ENCODE measurements at regions not wholly inside any gene's neighbourhood (a gene's known extent, or its start where the extent isn't known, plus 50 kb on each side); places are given as distances from the start of the nearest gene placed in this dataset.

DNA sequence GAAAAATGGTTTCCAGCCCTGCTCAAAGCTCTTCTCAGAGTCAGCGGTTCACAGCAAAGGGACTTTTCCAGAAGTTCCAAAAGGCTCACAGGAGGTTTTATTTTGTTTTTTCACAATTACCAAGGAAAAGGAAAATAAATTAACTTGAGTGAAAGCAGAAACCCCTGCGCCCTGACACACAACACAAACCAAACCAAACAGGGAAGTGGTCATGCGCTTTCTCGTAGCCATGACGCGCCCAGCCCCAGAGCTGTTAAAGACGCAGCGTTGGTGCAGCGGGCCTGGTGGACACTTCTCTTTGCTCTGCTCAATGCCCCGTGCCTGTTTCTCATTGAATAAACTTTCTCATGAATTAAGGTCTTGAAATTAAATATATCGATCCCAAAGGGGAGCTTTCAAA, 134.4 kb upstream of the LYZL2 start:
- no peaks in the 10 kb centered on the region for H3K36me3 ChIP-seq (ENCODE audit: control insufficient read depth, insufficient read depth, low read length)
- no peaks in the 10 kb centered on the region for H3K27me3 ChIP-seq (ENCODE audit: control insufficient read depth, insufficient read depth, low read length)
- no peak overlapping the region for H3K9ac ChIP-seq (ENCODE audit: low read length)
- H3K9me3 ChIP-seq (ENCODE audit: control insufficient read depth, insufficient read depth, low read depth, low read length) = peaks cover 11% of the 10 kb centered on the region
- H3K27ac ChIP-seq (ENCODE audit: low read depth, low read length) = no peak overlapping the region
- no peak overlapping the region for H3K4me3 ChIP-seq (ENCODE audit: low read depth, low read length)
- H3K4me1 ChIP-seq (ENCODE audit: control insufficient read depth, insufficient read depth, low read length) = no peaks in the 10 kb centered on the region

DNA sequence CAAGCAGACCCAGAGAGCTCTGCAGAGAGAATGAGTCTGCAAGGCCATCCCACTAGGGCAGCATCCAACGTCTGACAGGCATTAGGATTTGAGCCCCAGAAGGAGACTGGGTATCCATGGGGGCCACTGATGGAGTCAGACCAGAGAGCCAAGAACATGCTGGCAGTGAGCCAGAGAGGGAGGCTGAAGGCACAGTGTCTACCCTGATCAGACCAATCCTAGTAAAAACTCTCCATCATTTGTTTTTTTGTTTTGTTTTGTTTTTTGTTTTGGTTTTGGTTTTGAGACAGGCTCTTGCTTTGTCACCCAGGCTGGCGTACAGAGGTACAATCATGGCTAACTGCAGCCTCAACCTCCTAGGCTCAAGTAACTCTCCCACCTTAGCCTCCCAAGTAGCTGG, 133.1 kb upstream of the LYZL2 start:
- Histone ChIP-seq H3K27ac (ENCODE audit: low read depth, low read length) (no peak overlapping the region), H3K27me3 (ENCODE audit: control insufficient read depth, insufficient read depth, low read length) (no peaks in the 10 kb centered on the region), H3K4me1 (ENCODE audit: control insufficient read depth, insufficient read depth, low read length) (no peaks in the 10 kb centered on the region), H3K9ac (ENCODE audit: low read length) (no peak overlapping the region), H3K36me3 (ENCODE audit: control insufficient read depth, insufficient read depth, low read length) (no peaks in the 10 kb centered on the region), H3K4me3 (ENCODE audit: low read depth, low read length) (no peak overlapping the region), H3K9me3 (ENCODE audit: control insufficient read depth, insufficient read depth, low read depth, low read length) (peaks cover 7% of the 10 kb centered on the region)

DNA sequence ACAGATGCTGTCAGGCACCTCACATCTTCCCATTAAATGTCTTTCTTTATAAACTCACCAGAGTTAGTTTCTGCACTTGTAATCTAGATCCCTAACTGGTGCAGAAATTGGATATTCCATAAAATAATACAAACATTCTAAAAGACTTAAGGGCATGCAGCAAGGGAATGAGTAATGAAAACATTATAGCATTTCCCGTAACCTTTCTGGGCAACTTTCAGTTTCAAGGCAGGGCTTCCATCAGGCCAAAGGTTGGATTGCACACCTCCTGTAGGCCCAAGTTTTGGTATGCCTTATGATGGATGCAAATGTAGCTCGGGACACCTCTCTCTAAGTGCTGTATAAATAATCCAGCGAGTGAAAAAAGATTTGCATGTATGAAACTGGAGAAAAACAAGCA, 129.9 kb upstream of the LYZL2 start:
- Histone ChIP-seq H3K27me3 (ENCODE audit: control insufficient read depth, insufficient read depth, low read length) (no peaks in the 10 kb centered on the region), H3K9ac (ENCODE audit: low read length) (no peak overlapping the region), H3K4me1 (ENCODE audit: control insufficient read depth, insufficient read depth, low read length) (no peaks in the 10 kb centered on the region), H3K4me3 (ENCODE audit: low read depth, low read length) (no peak overlapping the region), H3K27ac (ENCODE audit: low read depth, low read length) (no peak overlapping the region), H3K9me3 (ENCODE audit: control insufficient read depth, insufficient read depth, low read depth, low read length) (peaks cover 3% of the 10 kb centered on the region), H3K36me3 (ENCODE audit: control insufficient read depth, insufficient read depth, low read length) (no peaks in the 10 kb centered on the region)

GRCh38 chr10:30758338-30758737, 128.8 kb upstream of the LYZL2 start:
- no peaks in the 10 kb centered on the region for H3K27me3 ChIP-seq (ENCODE audit: control insufficient read depth, insufficient read depth, low read length)
- no peak overlapping the region for H3K9ac ChIP-seq (ENCODE audit: low read length)
- no peaks in the 10 kb centered on the region for H3K36me3 ChIP-seq (ENCODE audit: control insufficient read depth, insufficient read depth, low read length)
- no peaks in the 10 kb centered on the region for H3K4me1 ChIP-seq (ENCODE audit: control insufficient read depth, insufficient read depth, low read length)
- H3K27ac ChIP-seq (ENCODE audit: low read depth, low read length) = no peak overlapping the region
- H3K9me3 ChIP-seq (ENCODE audit: control insufficient read depth, insufficient read depth, low read depth, low read length) = peaks cover 3% of the 10 kb centered on the region
- no peak overlapping the region for H3K4me3 ChIP-seq (ENCODE audit: low read depth, low read length)

GRCh38 chr10:30756896-30757295, 127.3 kb upstream of the LYZL2 start:
- Histone ChIP-seq H3K9ac (ENCODE audit: low read length) (no peak overlapping the region), H3K9me3 (ENCODE audit: control insufficient read depth, insufficient read depth, low read depth, low read length) (peaks cover 3% of the 10 kb centered on the region), H3K36me3 (ENCODE audit: control insufficient read depth, insufficient read depth, low read length) (no peaks in the 10 kb centered on the region), H3K4me1 (ENCODE audit: control insufficient read depth, insufficient read depth, low read length) (no peaks in the 10 kb centered on the region), H3K27me3 (ENCODE audit: control insufficient read depth, insufficient read depth, low read length) (no peaks in the 10 kb centered on the region), H3K4me3 (ENCODE audit: low read depth, low read length) (no peak overlapping the region), H3K27ac (ENCODE audit: low read depth, low read length) (no peak overlapping the region)

DNA sequence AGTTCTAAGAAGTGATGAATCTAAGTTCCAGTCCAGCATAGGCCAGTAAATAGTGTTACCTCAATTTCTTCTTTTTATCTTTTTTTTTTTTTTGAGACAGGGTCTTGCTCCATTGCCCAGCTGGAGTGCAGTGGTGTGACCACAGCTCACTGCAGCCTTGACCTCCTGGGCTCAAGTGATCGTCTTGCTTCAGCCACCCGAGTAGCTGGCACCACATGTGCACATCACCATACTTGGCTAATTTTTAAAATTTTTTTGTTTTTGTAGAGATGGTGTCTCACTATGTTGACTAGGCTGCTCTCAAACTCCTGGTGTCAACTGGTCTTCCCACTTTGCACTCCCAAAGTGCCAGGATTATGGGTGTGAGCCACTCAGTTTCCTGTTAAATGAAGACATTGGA, 126.6 kb upstream of the LYZL2 start:
- no peak overlapping the region for H3K9ac ChIP-seq (ENCODE audit: low read length)
- no peak overlapping the region for H3K4me3 ChIP-seq (ENCODE audit: low read depth, low read length)
- no peaks in the 10 kb centered on the region; the same call in 1 of the 2 replicates for H3K9me3 ChIP-seq (ENCODE audit: control insufficient read depth, insufficient read depth, low read depth, low read length)
- H3K27ac ChIP-seq (ENCODE audit: low read depth, low read length) = no peak overlapping the region
- H3K27me3 ChIP-seq (ENCODE audit: control insufficient read depth, insufficient read depth, low read length) = no peaks in the 10 kb centered on the region
- no peaks in the 10 kb centered on the region for H3K4me1 ChIP-seq (ENCODE audit: control insufficient read depth, insufficient read depth, low read length)
- H3K36me3 ChIP-seq (ENCODE audit: control insufficient read depth, insufficient read depth, low read length) = no peaks in the 10 kb centered on the region

GRCh38 chr10:30755441-30755953, 125.9 kb upstream of the LYZL2 start:
- no peak overlapping the region for H3K27ac ChIP-seq (ENCODE audit: low read depth, low read length)
- H3K4me3 ChIP-seq (ENCODE audit: low read depth, low read length) = no peak overlapping the region
- H3K4me1 ChIP-seq (ENCODE audit: control insufficient read depth, insufficient read depth, low read length) = no peaks in the 10 kb centered on the region
- H3K9ac ChIP-seq (ENCODE audit: low read length) = no peak overlapping the region
- H3K9me3 ChIP-seq (ENCODE audit: control insufficient read depth, insufficient read depth, low read depth, low read length) = no peaks in the 10 kb centered on the region; the same call in 1 of the 2 replicates
- H3K27me3 ChIP-seq (ENCODE audit: control insufficient read depth, insufficient read depth, low read length) = no peaks in the 10 kb centered on the region
- no peaks in the 10 kb centered on the region for H3K36me3 ChIP-seq (ENCODE audit: control insufficient read depth, insufficient read depth, low read length)

- Histone ChIP-seq H3K9me3 (ENCODE audit: control insufficient read depth, insufficient read depth, low read depth, low read length) (no peaks in the 10 kb centered on the region), H3K27me3 (ENCODE audit: control insufficient read depth, insufficient read depth, low read length) (no peaks in the 10 kb centered on the region), H3K4me1 (ENCODE audit: control insufficient read depth, insufficient read depth, low read length) (no peaks in the 10 kb centered on the region), H3K27ac (ENCODE audit: low read depth, low read length) (no peak overlapping the region), H3K4me3 (ENCODE audit: low read depth, low read length) (no peak overlapping the region), H3K9ac (ENCODE audit: low read length) (no peak overlapping the region), H3K36me3 (ENCODE audit: control insufficient read depth, insufficient read depth, low read length) (no peaks in the 10 kb centered on the region)
Observed at GRCh38 chr10:30752481-30752881, 122.9 kb upstream of the LYZL2 start.

DNA sequence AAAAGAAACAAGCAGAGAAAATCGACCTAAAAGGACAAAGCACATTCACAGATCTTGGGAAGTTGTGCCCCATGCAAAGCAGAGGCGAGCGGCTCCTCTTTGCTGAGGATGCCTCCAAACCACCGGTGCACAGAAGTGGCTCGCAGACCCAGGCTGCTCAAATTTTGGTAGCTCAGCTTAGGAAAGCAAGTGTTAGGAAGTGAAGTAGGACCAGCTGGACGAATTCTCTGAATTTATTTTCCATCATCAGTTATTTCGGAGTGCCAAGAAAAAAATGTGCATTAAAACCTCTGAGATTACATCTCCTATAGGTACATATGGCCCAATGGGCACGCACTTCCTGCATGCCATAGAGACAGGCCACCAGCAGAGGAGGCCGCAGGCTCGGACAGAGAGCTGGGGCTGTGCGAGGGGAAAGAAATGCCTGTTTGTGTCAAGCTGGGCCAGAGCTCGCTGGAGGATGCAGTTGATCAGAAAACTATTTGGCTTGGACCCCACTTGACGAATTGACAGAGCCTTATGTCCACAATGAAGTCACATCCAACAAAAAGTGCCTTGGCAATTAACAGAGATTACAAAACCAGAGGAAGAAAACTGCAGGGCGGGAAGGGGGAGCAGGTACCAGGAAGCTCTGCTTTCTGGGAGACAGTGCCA, 122.3 kb upstream of the LYZL2 start:
- Histone ChIP-seq H3K27ac (ENCODE audit: low read depth, low read length) (no peak overlapping the region), H3K36me3 (ENCODE audit: control insufficient read depth, insufficient read depth, low read length) (no peaks in the 10 kb centered on the region), H3K9ac (ENCODE audit: low read length) (no peak overlapping the region), H3K4me1 (ENCODE audit: control insufficient read depth, insufficient read depth, low read length) (no peaks in the 10 kb centered on the region), H3K4me3 (ENCODE audit: low read depth, low read length) (no peak overlapping the region), H3K27me3 (ENCODE audit: control insufficient read depth, insufficient read depth, low read length) (no peaks in the 10 kb centered on the region), H3K9me3 (ENCODE audit: control insufficient read depth, insufficient read depth, low read depth, low read length) (no peaks in the 10 kb centered on the region)

DNA sequence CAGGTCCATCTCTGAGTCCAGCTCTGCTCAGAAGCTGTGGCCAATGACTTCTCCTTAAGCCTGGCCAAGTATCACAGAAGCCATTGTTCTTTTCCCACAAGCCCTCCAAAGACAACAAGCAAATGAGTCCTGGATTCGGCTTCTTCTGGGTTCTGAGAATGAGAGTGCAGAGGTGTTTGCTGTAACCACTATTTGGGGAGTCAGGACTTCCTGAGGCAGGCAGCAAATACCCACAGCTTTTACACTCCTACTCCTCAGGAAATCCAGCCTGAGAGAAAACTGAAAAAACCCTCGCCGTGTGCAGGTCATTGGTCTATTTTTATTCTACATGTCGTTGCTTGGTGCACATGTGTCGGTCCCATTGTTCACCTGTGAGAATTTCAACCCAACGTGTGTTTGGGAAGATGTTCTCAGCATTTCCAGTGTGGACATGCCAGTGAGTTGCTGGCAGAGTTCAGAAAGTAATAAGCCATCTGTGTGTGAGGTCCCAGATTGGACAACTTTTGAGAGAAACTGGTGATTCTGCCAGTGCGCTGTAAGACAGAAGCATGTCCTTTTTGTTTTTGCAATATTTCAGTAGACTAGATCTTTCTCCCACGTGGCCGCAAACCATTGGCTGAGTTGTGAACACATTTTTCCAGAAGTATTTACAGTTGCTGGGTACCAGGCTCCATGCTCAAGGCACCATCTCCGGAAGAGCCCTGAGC, 121.6 kb upstream of the LYZL2 start:
- no peaks in the 10 kb centered on the region for H3K27me3 ChIP-seq (ENCODE audit: control insufficient read depth, insufficient read depth, low read length)
- no peaks in the 10 kb centered on the region for H3K36me3 ChIP-seq (ENCODE audit: control insufficient read depth, insufficient read depth, low read length)
- H3K4me1 ChIP-seq (ENCODE audit: control insufficient read depth, insufficient read depth, low read length) = no peaks in the 10 kb centered on the region
- H3K4me3 ChIP-seq (ENCODE audit: low read depth, low read length) = no peak overlapping the region
- H3K27ac ChIP-seq (ENCODE audit: low read depth, low read length) = no peak overlapping the region
- H3K9ac ChIP-seq (ENCODE audit: low read length) = no peak overlapping the region
- H3K9me3 ChIP-seq (ENCODE audit: control insufficient read depth, insufficient read depth, low read depth, low read length) = no peaks in the 10 kb centered on the region

- Histone ChIP-seq H3K9me3 (ENCODE audit: control insufficient read depth, insufficient read depth, low read depth, low read length) (no peaks in the 10 kb centered on the region), H3K27ac (ENCODE audit: low read depth, low read length) (no peak overlapping the region), H3K27me3 (ENCODE audit: control insufficient read depth, insufficient read depth, low read length) (no peaks in the 10 kb centered on the region), H3K4me3 (ENCODE audit: low read depth, low read length) (no peak overlapping the region), H3K4me1 (ENCODE audit: control insufficient read depth, insufficient read depth, low read length) (no peaks in the 10 kb centered on the region), H3K9ac (ENCODE audit: low read length) (no peak overlapping the region), H3K36me3 (ENCODE audit: control insufficient read depth, insufficient read depth, low read length) (no peaks in the 10 kb centered on the region)
Observed at GRCh38 chr10:30749385-30749784, 119.8 kb upstream of the LYZL2 start.
